ENCODE measurements at regions not wholly inside any gene's neighbourhood (a gene's known extent, or its start where the extent isn't known, plus 50 kb on each side); places are given as distances from the start of the nearest gene placed in this dataset.

DNA sequence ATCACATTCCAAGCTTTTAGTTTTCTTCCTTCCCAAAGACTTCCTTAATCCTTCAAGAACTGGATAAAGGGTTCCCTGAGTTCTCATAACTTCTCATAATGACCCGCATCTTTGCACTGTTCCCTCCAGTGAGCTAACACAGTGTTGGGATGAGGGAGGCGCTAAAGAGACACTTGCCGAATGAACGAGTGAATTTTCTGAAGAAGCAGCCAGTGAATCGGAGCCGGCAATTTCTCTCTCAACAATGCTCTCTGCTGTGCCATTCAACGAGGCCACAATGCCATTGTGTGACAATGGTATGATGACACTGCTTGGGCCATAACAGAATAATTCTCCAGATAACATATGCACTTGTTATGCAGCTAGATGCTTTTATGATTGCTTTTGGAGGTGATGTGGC, 51.4 kb upstream of the ZFP42 start:
- no peaks in the 10 kb centered on the region for H3K27me3 ChIP-seq
- H3K36me3 ChIP-seq, result no peaks in the 10 kb centered on the region
- no peaks in the 10 kb centered on the region for H3K4me1 ChIP-seq
- no peak for DNase-seq (ENCODE audit: low spot score in 2 of 2)
- no peaks in the 10 kb centered on the region for H3K9me3 ChIP-seq
- H3K4me3 ChIP-seq, result no peak overlapping the region
- no peak overlapping the region for H3K27ac ChIP-seq
- TF ChIP-seq CTCF (IDR thresholded peaks at IDR 0.05), result no peak
- intact Hi-C loops (cut with DNase I), result no loop called here

All from ascending aorta (tissue), 2 donors.